ENCODE measurements at regions not wholly inside any gene's neighbourhood (a gene's known extent, or its start where the extent isn't known, plus 50 kb on each side); places are given as distances from the start of the nearest gene placed in this dataset.
"Not testable (repeated sequence)": the region's sequence is repeated elsewhere in the genome, so short reads cannot be mapped to it uniquely, and the experiment has no call there.

DNA sequence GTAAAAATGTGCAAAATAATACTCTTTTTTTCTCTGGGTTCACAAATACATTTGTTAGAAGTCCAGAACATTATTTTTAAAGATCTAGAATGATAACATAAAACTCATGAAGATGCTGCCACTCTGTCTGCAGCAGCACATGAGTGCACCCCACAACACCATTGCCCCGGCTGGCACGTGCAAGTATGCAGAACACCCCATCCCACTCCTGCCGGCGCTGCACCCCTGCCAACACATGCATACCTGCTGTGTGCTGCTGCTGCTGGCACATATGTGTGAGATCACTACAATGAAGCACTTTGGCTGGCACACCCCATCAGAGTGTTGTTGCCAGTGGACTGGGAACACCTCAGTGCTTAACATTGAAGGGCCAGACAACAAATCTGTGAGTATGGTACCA lies 129.1 kb downstream of the CCT8L2 start:
- TF ChIP-seq, protein P1, sequence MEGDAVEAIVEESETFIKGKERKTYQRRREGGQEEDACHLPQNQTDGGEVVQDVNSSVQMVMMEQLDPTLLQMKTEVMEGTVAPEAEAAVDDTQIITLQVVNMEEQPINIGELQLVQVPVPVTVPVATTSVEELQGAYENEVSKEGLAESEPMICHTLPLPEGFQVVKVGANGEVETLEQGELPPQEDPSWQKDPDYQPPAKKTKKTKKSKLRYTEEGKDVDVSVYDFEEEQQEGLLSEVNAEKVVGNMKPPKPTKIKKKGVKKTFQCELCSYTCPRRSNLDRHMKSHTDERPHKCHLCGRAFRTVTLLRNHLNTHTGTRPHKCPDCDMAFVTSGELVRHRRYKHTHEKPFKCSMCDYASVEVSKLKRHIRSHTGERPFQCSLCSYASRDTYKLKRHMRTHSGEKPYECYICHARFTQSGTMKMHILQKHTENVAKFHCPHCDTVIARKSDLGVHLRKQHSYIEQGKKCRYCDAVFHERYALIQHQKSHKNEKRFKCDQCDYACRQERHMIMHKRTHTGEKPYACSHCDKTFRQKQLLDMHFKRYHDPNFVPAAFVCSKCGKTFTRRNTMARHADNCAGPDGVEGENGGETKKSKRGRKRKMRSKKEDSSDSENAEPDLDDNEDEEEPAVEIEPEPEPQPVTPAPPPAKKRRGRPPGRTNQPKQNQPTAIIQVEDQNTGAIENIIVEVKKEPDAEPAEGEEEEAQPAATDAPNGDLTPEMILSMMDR (IDR thresholded peaks at IDR 0.05; ENCODE audit: borderline replicate concordance, extremely low read depth, low read length, poor library complexity, severe bottlenecking) = not testable (repeated sequence)
- not testable (repeated sequence) for TF ChIP-seq EZH2 (IDR thresholded peaks at IDR 0.05; ENCODE audit: borderline replicate concordance, low read depth, low read length, severe bottlenecking)

All from DND-41 (cell line).